A673 (cell line): ENCODE measurements at regions not wholly inside any gene's neighbourhood (a gene's known extent, or its start where the extent isn't known, plus 50 kb on each side); places are given as distances from the start of the nearest gene placed in this dataset.

Experiments
- EZH2 ChIP-seq: fragments of 200-600 bp; sonication (generic); IDR thresholded peaks from 2 replicates; pipeline ENCODE4 v1.6.1; 2017; ENCODE audit warnings: borderline replicate concordance, low read depth, mild to moderate bottlenecking, mixed read lengths, antibody characterized with exemption, low read length; ENCODE audit not compliant: poor library complexity, severe bottlenecking
- TF ChIP-seq, protein P1 (sequence below): fragments of 300-800, 200-600 bp; sonication (generic); conservative IDR thresholded peaks from 2 replicates; pipeline ENCODE4 v1.5.1; 2017; ENCODE audit warnings: low read depth, mild to moderate bottlenecking, antibody characterized with exemption, low read length, moderate library complexity, mixed read lengths

DNA sequence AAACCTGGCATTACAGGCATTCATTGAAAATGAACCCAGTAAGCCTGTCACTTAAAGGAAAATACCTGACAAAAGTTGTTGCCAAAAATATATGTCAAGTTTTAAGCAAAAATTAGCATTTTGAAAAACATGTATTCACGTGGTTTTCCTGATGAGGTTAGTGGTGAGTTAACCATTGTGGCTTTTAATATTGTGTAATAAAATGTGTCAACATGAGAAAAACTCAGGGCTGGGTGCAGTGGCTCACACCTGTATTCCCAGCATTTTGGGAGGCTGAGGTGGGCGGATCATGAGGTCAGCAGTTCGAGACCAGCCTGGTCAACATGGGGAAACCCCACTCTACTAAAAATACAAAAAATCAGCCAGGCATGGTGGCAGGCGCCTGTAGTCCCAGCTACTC, 731.4 kb downstream of the KCNT2 start:
- TF ChIP-seq, protein P1, sequence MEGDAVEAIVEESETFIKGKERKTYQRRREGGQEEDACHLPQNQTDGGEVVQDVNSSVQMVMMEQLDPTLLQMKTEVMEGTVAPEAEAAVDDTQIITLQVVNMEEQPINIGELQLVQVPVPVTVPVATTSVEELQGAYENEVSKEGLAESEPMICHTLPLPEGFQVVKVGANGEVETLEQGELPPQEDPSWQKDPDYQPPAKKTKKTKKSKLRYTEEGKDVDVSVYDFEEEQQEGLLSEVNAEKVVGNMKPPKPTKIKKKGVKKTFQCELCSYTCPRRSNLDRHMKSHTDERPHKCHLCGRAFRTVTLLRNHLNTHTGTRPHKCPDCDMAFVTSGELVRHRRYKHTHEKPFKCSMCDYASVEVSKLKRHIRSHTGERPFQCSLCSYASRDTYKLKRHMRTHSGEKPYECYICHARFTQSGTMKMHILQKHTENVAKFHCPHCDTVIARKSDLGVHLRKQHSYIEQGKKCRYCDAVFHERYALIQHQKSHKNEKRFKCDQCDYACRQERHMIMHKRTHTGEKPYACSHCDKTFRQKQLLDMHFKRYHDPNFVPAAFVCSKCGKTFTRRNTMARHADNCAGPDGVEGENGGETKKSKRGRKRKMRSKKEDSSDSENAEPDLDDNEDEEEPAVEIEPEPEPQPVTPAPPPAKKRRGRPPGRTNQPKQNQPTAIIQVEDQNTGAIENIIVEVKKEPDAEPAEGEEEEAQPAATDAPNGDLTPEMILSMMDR = no peak
- no peak for TF ChIP-seq EZH2
